HEK293 (cell line): ENCODE measurements at regions not wholly inside any gene's neighbourhood (a gene's known extent, or its start where the extent isn't known, plus 50 kb on each side); places are given as distances from the start of the nearest gene placed in this dataset.

ENCODE experiments used
- CTCF ChIA-PET: fragments of 350-600 bp; formaldehyde crosslinking; extraction: SDS; loops from one replicate; lab custom pipeline; 2021; ENCODE audit warnings: antibody characterized with exemption; lab: Yijun Ruan, JAX
- POLR2A ChIA-PET: fragments of 300-600 bp; formaldehyde crosslinking; extraction: SDS; loops from one replicate; lab custom pipeline; 2020; ENCODE audit warnings: antibody characterized with exemption, inconsistent platforms; lab: Yijun Ruan, JAX
- H3K27ac ChIP-seq: fragments of 200-500 bp; sonication (Bioruptor generic); 2 replicates; pipeline ENCODE4 v1.5.1; 2014; ENCODE audit warnings: low read depth, low read length, control low read depth, inconsistent platforms; ENCODE audit errors: extremely low read depth
- H3K36me3 ChIP-seq, 2 experiments: fragments of 200-500 bp in 1 of 2; sonication (Bioruptor generic) in 1 of 2; 1 replicate in 1 of 2; 2 replicates in 1 of 2; pipeline ENCODE4 v1.5.1; 2014 to 2017; ENCODE audit warnings: inconsistent platforms in 2 of 2, low read length in 2 of 2; ENCODE audit not compliant: control insufficient read depth in 2 of 2, insufficient read depth in 1 of 2
- H3K4me1 ChIP-seq: fragments of 200-500 bp; sonication (Bioruptor generic); 2 replicates; pipeline ENCODE4 v1.5.1; 2014; ENCODE audit warnings: mild to moderate bottlenecking, low read length, inconsistent platforms; ENCODE audit not compliant: control insufficient read depth, insufficient read depth
- H3K4me3 ChIP-seq: 2 replicates; pipeline ENCODE4 v1.5.1; 2011; ENCODE audit warnings: low read depth, mild to moderate bottlenecking, control low read depth, low read length, moderate library complexity
- H3K9me3 ChIP-seq: fragments of 200-500 bp; sonication (Bioruptor generic); 2 replicates; pipeline ENCODE4 v1.5.1; 2014; ENCODE audit warnings: low read depth, low read length, inconsistent platforms; ENCODE audit not compliant: control insufficient read depth, insufficient read depth
- GFI1B ChIP-seq: fragments of 450-650 bp; formaldehyde crosslinking; IDR thresholded peaks from 2 replicates; pipeline ENCODE4 v1.5.1; 2016; ENCODE audit warnings: missing biosample characterization, missing genetic modification characterization
- ZIC2 ChIP-seq: fragments of 450-650 bp; formaldehyde crosslinking; IDR thresholded peaks from 2 replicates; pipeline ENCODE4 v1.5.1; 2016; ENCODE audit warnings: missing biosample characterization, missing genetic modification characterization
- ZNF518A ChIP-seq: fragments of 450-650 bp; formaldehyde crosslinking; conservative IDR thresholded peaks from 2 replicates; pipeline ENCODE4 v1.5.1; 2016; ENCODE audit warnings: low read depth, missing biosample characterization, missing genetic modification characterization
- ZNF529 ChIP-seq: fragments of 450-650 bp; formaldehyde crosslinking; IDR thresholded peaks from 2 replicates; pipeline ENCODE4 v1.5.1; 2017; ENCODE audit warnings: missing genetic modification characterization, missing biosample characterization; ENCODE audit not compliant: insufficient replicate concordance
- ZNF585B ChIP-seq: fragments of 450-650 bp; formaldehyde crosslinking; IDR thresholded peaks from 2 replicates; pipeline ENCODE4 v1.5.1; 2016; ENCODE audit warnings: missing biosample characterization, missing genetic modification characterization
- ZNF621 ChIP-seq: fragments of 450-650 bp; formaldehyde crosslinking; IDR thresholded peaks from 2 replicates; pipeline ENCODE4 v1.5.1; 2017; ENCODE audit warnings: missing biosample characterization, missing genetic modification characterization
- ZSCAN23 ChIP-seq: fragments of 450-650 bp; formaldehyde crosslinking; IDR thresholded peaks from 2 replicates; pipeline ENCODE4 v1.5.1; 2016; ENCODE audit warnings: missing biosample characterization, missing genetic modification characterization

- no peak for TF ChIP-seq ZNF518A (tag by site-specific recombination)
- no peak for TF ChIP-seq GFI1B (tag by site-specific recombination)
- no peak for TF ChIP-seq ZNF529
- TF ChIP-seq ZNF621 (tag by site-specific recombination): no peak
- no peak for TF ChIP-seq ZNF585B (tag by site-specific recombination)
These were observed 54.0 kb upstream of the CNOT6 start (continued) for GRCh38 chr5:180439911-180440769.

- H3K4me3 ChIP-seq: no peak overlapping the region
- H3K27ac ChIP-seq: no peak overlapping the region
- no peaks in the 10 kb centered on the region for H3K9me3 ChIP-seq
- H3K4me1 ChIP-seq: no peaks in the 10 kb centered on the region
- ChIA-PET CTCF (interaction anchor here (0.6 kb wide), 1 partner anchor 16 kb away, joined by 4 read pairs; no protein-coding TSS in a partner anchor), POLR2A (no interaction called here)
- 0 out of 2 replicates have a peak, but pooled peaks have one; percentile 21 for TF ChIP-seq ZIC2
- TF ChIP-seq ZSCAN23 (tag by site-specific recombination): no peak
- no peaks in the 10 kb centered on the region for H3K36me3 ChIP-seq
These were observed 52.6 kb upstream of the CNOT6 start for GRCh38 chr5:180441564-180442051.
